NB4 (cell line): ENCODE measurements at regions not wholly inside any gene's neighbourhood (a gene's known extent, or its start where the extent isn't known, plus 50 kb on each side); places are given as distances from the start of the nearest gene placed in this dataset.

Source experiments
- DNase-seq: peaks from one replicate; pipeline ENCODE4 v3.0.0; 2010; ENCODE audit warnings: low read depth
- H3K4me3 ChIP-seq: one replicate; pipeline ENCODE4 v1.5.1; 2011; ENCODE audit warnings: mild to moderate bottlenecking, low read depth, low read length, moderate library complexity
- CTCF ChIP-seq: IDR thresholded peaks from one replicate; pipeline ENCODE4 v1.5.1; 2012; ENCODE audit warnings: low read depth, low read length
- MAX ChIP-seq: IDR thresholded peaks from 2 replicates; pipeline ENCODE4 v1.6.1; 2011; ENCODE audit warnings: low read depth, low read length
- MYC ChIP-seq: IDR thresholded peaks from 2 replicates; pipeline ENCODE4 v1.6.1; 2011; ENCODE audit warnings: low read depth, low read length
- POLR2A ChIP-seq: IDR thresholded peaks from 2 replicates; pipeline ENCODE4 v1.6.1; 2011; ENCODE audit warnings: mild to moderate bottlenecking; ENCODE audit not compliant: insufficient read length; ENCODE audit errors: extremely low read depth

GRCh38 chr9:129234491-129234890 lies 56.4 kb upstream of the IER5L start:
- no peak for DNase-seq
- TF ChIP-seq MAX = no peak
- TF ChIP-seq CTCF = no peak
- TF ChIP-seq POLR2A = no peak
- no peak for TF ChIP-seq MYC

GRCh38 chr9:129232839-129233591 lies 55.0 kb upstream of the IER5L start:
- DNase-seq = no peak
- H3K4me3 ChIP-seq = no peak overlapping the region
- TF ChIP-seq CTCF (no peak), MAX (no peak), MYC (no peak), POLR2A (no peak)

More at GRCh38 chr9:129234491-129234890, 56.4 kb upstream of the IER5L start:
- H3K4me3 ChIP-seq = no peak overlapping the region

- no peak overlapping the region for H3K4me3 ChIP-seq
- TF ChIP-seq MAX (no peak), POLR2A (no peak), MYC (no peak), CTCF (no peak)
- DNase-seq = no peak
Observed at GRCh38 chr9:129231759-129232158, 53.7 kb upstream of the IER5L start.

GRCh38 chr9:129231022-129231739 lies 53.1 kb upstream of the IER5L start:
- TF ChIP-seq CTCF = no peak
- no peak for TF ChIP-seq MYC
- TF ChIP-seq MAX = no peak
- TF ChIP-seq POLR2A = no peak
- DNase-seq = no peak
- no peak overlapping the region for H3K4me3 ChIP-seq

- H3K4me3 ChIP-seq = no peak overlapping the region
- DNase-seq = no peak
- TF ChIP-seq MAX = no peak
- TF ChIP-seq CTCF = no peak
- no peak for TF ChIP-seq MYC
Observed at GRCh38 chr9:129230302-129230701, 52.2 kb upstream of the IER5L start.
